ENCODE measurements at regions not wholly inside any gene's neighbourhood (a gene's known extent, or its start where the extent isn't known, plus 50 kb on each side); places are given as distances from the start of the nearest gene placed in this dataset.

- TF ChIP-seq CTCF (IDR thresholded peaks at IDR 0.05; ENCODE audit: borderline replicate concordance): no peak
- intact Hi-C loops (cut with micrococcal nuclease): no loop called here
- no peaks in the 10 kb centered on the region for H3K9me3 ChIP-seq (replicated peaks)
- H3K27me3 ChIP-seq (ENCODE audit: low read depth): peaks cover 19% of the 10 kb centered on the region
- H3K36me3 ChIP-seq: no peaks in the 10 kb centered on the region
- H3K4me1 ChIP-seq: no peaks in the 10 kb centered on the region
- H3K4me3 ChIP-seq: no peak overlapping the region
- no peak for DNase-seq
- no peak overlapping the region for H3K27ac ChIP-seq (replicated peaks)
Observed at GRCh38 chr3:116767726-116768125, 58.1 kb downstream of the TUSC7 start.

- H3K4me3 ChIP-seq: no peak overlapping the region
- TF ChIP-seq CTCF (IDR thresholded peaks at IDR 0.05; ENCODE audit: borderline replicate concordance): peak; percentile 76
Observed at GRCh38 chr3:116770815-116771450, 61.4 kb downstream of the TUSC7 start.

GRCh38 chr3:116776880-116777785 is 67.6 kb downstream of the TUSC7 start:
- no peak for DNase-seq
- Histone ChIP-seq H3K36me3 (no peaks in the 10 kb centered on the region), H3K9me3 (replicated peaks) (no peaks in the 10 kb centered on the region), H3K4me1 (no peaks in the 10 kb centered on the region), H3K4me3 (no peak overlapping the region), H3K27me3 (ENCODE audit: low read depth) (peaks cover 2% of the 10 kb centered on the region), H3K27ac (replicated peaks) (no peak overlapping the region)
- intact Hi-C loops (cut with micrococcal nuclease): no loop called here
- no peak for TF ChIP-seq CTCF (IDR thresholded peaks at IDR 0.05; ENCODE audit: borderline replicate concordance)

More at GRCh38 chr3:116770815-116771450, 61.4 kb downstream of the TUSC7 start:
- Histone ChIP-seq H3K27ac (replicated peaks) (no peak overlapping the region), H3K36me3 (no peaks in the 10 kb centered on the region), H3K9me3 (replicated peaks) (no peaks in the 10 kb centered on the region), H3K4me1 (no peaks in the 10 kb centered on the region), H3K27me3 (ENCODE audit: low read depth) (peaks cover 5% of the 10 kb centered on the region)
- peak; percentile 16 for DNase-seq
- intact Hi-C loops (cut with micrococcal nuclease): no loop called here

GRCh38 chr3:116785226-116785625 is 75.6 kb downstream of the TUSC7 start:
- Histone ChIP-seq H3K9me3 (replicated peaks) (no peaks in the 10 kb centered on the region), H3K36me3 (no peaks in the 10 kb centered on the region), H3K27me3 (ENCODE audit: low read depth) (no peaks in the 10 kb centered on the region), H3K27ac (replicated peaks) (no peak overlapping the region), H3K4me3 (no peak overlapping the region), H3K4me1 (no peaks in the 10 kb centered on the region)
- no peak for TF ChIP-seq CTCF (IDR thresholded peaks at IDR 0.05; ENCODE audit: borderline replicate concordance)
- no peak for DNase-seq
- intact Hi-C loops (cut with micrococcal nuclease): no loop called here

- no peak overlapping the region for H3K27ac ChIP-seq (replicated peaks)
- H3K9me3 ChIP-seq (replicated peaks): peaks cover 41% of the 10 kb centered on the region
- no peaks in the 10 kb centered on the region for H3K4me1 ChIP-seq
- intact Hi-C loops (cut with micrococcal nuclease): no loop called here
- H3K27me3 ChIP-seq (ENCODE audit: low read depth): no peaks in the 10 kb centered on the region
- no peak overlapping the region for H3K4me3 ChIP-seq
- no peaks in the 10 kb centered on the region for H3K36me3 ChIP-seq
- DNase-seq: no peak
- no peak for TF ChIP-seq CTCF (IDR thresholded peaks at IDR 0.05; ENCODE audit: borderline replicate concordance)
Observed at GRCh38 chr3:116802651-116803050, 93.1 kb downstream of the TUSC7 start.
